ENCODE measurements at regions not wholly inside any gene's neighbourhood (a gene's known extent, or its start where the extent isn't known, plus 50 kb on each side); places are given as distances from the start of the nearest gene placed in this dataset.

GRCh38 chr2:204431529-204431928, 113.7 kb upstream of the PARD3B start:
- Histone ChIP-seq H3K9me3 (ENCODE audit: low read length) (no peaks in the 10 kb centered on the region; the same call in 1 of the 2 replicates), H2AFZ (ENCODE audit: low read length) (no peak overlapping the region), H3K27ac (ENCODE audit: low read depth, low read length, poor library complexity, severe bottlenecking) (no peak overlapping the region), H3K36me3 (ENCODE audit: insufficient read depth, low read length) (no peaks in the 10 kb centered on the region), H3K27me3 (ENCODE audit: insufficient read depth, low read length) (no peaks in the 10 kb centered on the region), H3K4me3 (ENCODE audit: low read depth, low read length, poor library complexity, severe bottlenecking) (no peak overlapping the region), H3F3A (ENCODE audit: insufficient read depth, low read length) (no peaks in the 10 kb centered on the region), H3K9ac (ENCODE audit: low read length) (no peak overlapping the region), H3K79me2 (ENCODE audit: insufficient read depth, low read length) (no peaks in the 10 kb centered on the region), H3K9me2 (ENCODE audit: low read depth, low read length) (no peaks in the 10 kb centered on the region), H3K4me2 (ENCODE audit: low read length) (no peak overlapping the region), H4K20me1 (ENCODE audit: insufficient read depth, low read length) (no peaks in the 10 kb centered on the region), H3K4me1 (ENCODE audit: insufficient read depth, low read length, severe bottlenecking) (no peaks in the 10 kb centered on the region)
- TF ChIP-seq EZH2 (IDR thresholded peaks at IDR 0.05; ENCODE audit: borderline replicate concordance, low read length) (no peak), CTCF (IDR thresholded peaks at IDR 0.05; ENCODE audit: low read length) (no peak)

GRCh38 chr2:204432196-204432595, 113.1 kb upstream of the PARD3B start:
- Histone ChIP-seq H3K9ac (ENCODE audit: low read length) (no peak overlapping the region), H3K27me3 (ENCODE audit: insufficient read depth, low read length) (no peaks in the 10 kb centered on the region), H3K9me2 (ENCODE audit: low read depth, low read length) (no peaks in the 10 kb centered on the region), H3K27ac (ENCODE audit: low read depth, low read length, poor library complexity, severe bottlenecking) (no peak overlapping the region), H3K79me2 (ENCODE audit: insufficient read depth, low read length) (no peaks in the 10 kb centered on the region), H3K4me3 (ENCODE audit: low read depth, low read length, poor library complexity, severe bottlenecking) (no peak overlapping the region), H4K20me1 (ENCODE audit: insufficient read depth, low read length) (no peaks in the 10 kb centered on the region), H2AFZ (ENCODE audit: low read length) (no peak overlapping the region), H3K36me3 (ENCODE audit: insufficient read depth, low read length) (no peaks in the 10 kb centered on the region), H3F3A (ENCODE audit: insufficient read depth, low read length) (no peaks in the 10 kb centered on the region), H3K4me2 (ENCODE audit: low read length) (no peak overlapping the region), H3K4me1 (ENCODE audit: insufficient read depth, low read length, severe bottlenecking) (no peaks in the 10 kb centered on the region), H3K9me3 (ENCODE audit: low read length) (no peaks in the 10 kb centered on the region; the same call in 1 of the 2 replicates)
- TF ChIP-seq EZH2 (IDR thresholded peaks at IDR 0.05; ENCODE audit: borderline replicate concordance, low read length) (no peak), CTCF (IDR thresholded peaks at IDR 0.05; ENCODE audit: low read length) (no peak)

GRCh38 chr2:204434660-204435462, 110.4 kb upstream of the PARD3B start:
- Histone ChIP-seq H3K27ac (ENCODE audit: low read depth, low read length, poor library complexity, severe bottlenecking) (no peak overlapping the region), H3K27me3 (ENCODE audit: insufficient read depth, low read length) (no peaks in the 10 kb centered on the region), H3K79me2 (ENCODE audit: insufficient read depth, low read length) (no peaks in the 10 kb centered on the region), H3K9me3 (ENCODE audit: low read length) (no peaks in the 10 kb centered on the region; the same call in 1 of the 2 replicates), H3K4me1 (ENCODE audit: insufficient read depth, low read length, severe bottlenecking) (no peaks in the 10 kb centered on the region), H2AFZ (ENCODE audit: low read length) (no peak overlapping the region), H3K4me3 (ENCODE audit: low read depth, low read length, poor library complexity, severe bottlenecking) (no peak overlapping the region), H3K9ac (ENCODE audit: low read length) (no peak overlapping the region), H4K20me1 (ENCODE audit: insufficient read depth, low read length) (no peaks in the 10 kb centered on the region), H3K4me2 (ENCODE audit: low read length) (no peak overlapping the region), H3F3A (ENCODE audit: insufficient read depth, low read length) (no peaks in the 10 kb centered on the region), H3K9me2 (ENCODE audit: low read depth, low read length) (no peaks in the 10 kb centered on the region), H3K36me3 (ENCODE audit: insufficient read depth, low read length) (no peaks in the 10 kb centered on the region)
- no peak for TF ChIP-seq CTCF (IDR thresholded peaks at IDR 0.05; ENCODE audit: low read length)
- no peak for TF ChIP-seq EZH2 (IDR thresholded peaks at IDR 0.05; ENCODE audit: borderline replicate concordance, low read length)
